ENCODE measurements at regions not wholly inside any gene's neighbourhood (a gene's known extent, or its start where the extent isn't known, plus 50 kb on each side); places are given as distances from the start of the nearest gene placed in this dataset.

GRCh38 chr10:130230036-130230435 lies 93.8 kb downstream of the GLRX3 start:
- DNase-seq: no peak
- Mint-ChIP-seq H3K27ac (no peak overlapping the region), H3K4me1 (no peaks in the 10 kb centered on the region)

DNA sequence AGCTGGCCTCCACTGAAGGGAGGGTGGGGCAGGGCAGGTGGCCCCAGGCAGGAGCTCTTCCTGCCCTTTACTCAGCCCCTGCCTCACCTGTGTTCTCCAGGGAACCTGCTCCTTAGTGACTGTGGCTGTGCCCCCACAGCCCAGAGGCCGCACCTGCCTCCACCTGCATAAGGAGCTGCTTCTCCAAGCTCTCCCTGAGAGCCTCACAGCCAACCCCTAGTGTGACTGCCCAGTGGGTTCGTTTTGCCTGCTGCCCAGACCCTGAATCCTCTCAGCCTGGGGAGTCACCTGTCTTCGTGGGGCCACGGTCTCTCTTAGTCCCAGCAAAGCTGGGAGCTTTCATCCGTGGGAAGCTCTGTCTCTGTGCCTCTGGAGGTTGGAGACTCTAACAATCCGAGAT lies 94.4 kb downstream of the GLRX3 start:
- Mint-ChIP-seq H3K27me3 (no peaks in the 10 kb centered on the region), H3K36me3 (peaks cover 2% of the 10 kb centered on the region), H3K9me3 (peaks cover 11% of the 10 kb centered on the region), H3K4me1 (no peaks in the 10 kb centered on the region), H3K4me3 (no peak overlapping the region), H3K27ac (no peak overlapping the region)
- no peak for DNase-seq

More at GRCh38 chr10:130230036-130230435, 93.8 kb downstream of the GLRX3 start:
- H3K27me3 Mint-ChIP-seq: no peaks in the 10 kb centered on the region
- peaks cover 2% of the 10 kb centered on the region for H3K36me3 Mint-ChIP-seq
- peaks cover 11% of the 10 kb centered on the region for H3K9me3 Mint-ChIP-seq
- no peak overlapping the region for H3K4me3 Mint-ChIP-seq

DNA sequence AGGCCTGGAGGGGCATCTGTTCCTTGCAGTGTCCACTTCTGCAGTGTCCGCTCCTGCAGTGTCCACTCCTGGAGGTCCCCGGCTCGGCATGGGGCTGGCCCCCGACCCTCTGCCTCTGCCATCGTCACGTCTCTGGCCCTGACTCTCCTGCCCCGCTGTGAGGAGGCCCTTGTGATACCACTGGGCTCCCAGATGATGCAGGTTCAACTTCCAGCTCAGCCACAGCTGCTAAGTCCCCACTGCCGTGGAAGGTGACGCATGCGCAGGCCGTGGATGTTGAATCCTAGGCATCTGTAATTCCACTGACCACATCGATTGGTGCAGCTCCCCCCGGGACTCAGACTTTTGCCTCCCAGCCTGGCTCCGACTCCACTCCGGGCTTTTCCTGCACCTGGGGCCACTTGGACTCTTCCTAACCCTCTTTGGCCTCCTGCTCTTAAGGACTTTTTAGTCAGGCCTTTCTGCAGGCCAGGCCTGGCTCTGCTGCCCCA lies 95.1 kb downstream of the GLRX3 start:
- Mint-ChIP-seq H3K4me1 (no peaks in the 10 kb centered on the region), H3K27me3 (no peaks in the 10 kb centered on the region), H3K9me3 (peaks cover 11% of the 10 kb centered on the region), H3K4me3 (no peak overlapping the region), H3K27ac (no peak overlapping the region), H3K36me3 (peaks cover 2% of the 10 kb centered on the region)
- DNase-seq: no peak

- DNase-seq: no peak
- Mint-ChIP-seq H3K4me3 (no peak overlapping the region), H3K36me3 (peaks cover 1% of the 10 kb centered on the region), H3K9me3 (peaks cover 8% of the 10 kb centered on the region), H3K4me1 (no peaks in the 10 kb centered on the region), H3K27ac (no peak overlapping the region), H3K27me3 (no peaks in the 10 kb centered on the region)
These were observed 96.2 kb downstream of the GLRX3 start for GRCh38 chr10:130232166-130233034.

- H3K27me3 Mint-ChIP-seq: no peaks in the 10 kb centered on the region
These were observed 96.8 kb downstream of the GLRX3 start for GRCh38 chr10:130233035-130233360.

DNA sequence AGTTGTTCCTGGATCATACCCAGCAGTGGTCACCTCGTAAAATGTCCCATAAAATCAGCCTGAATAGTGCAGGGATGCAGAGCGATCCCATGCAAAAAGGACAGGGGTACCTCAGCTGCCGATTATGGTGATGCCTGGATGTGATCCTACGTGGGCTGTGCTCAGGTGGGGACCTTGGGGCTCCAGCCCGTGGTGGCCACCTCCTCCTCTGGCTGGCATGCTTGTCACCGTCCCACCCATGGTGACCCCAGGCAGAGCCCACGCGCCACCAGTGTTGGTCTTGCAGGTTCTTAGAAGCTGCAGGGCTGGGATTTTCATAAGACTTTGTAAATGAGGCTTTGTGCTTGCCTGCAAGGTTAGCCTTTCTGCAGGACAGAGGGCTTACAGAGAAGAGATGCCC lies 97.2 kb downstream of the GLRX3 start:
- no peak for DNase-seq
- no peaks in the 10 kb centered on the region for H3K4me1 Mint-ChIP-seq
- peaks cover 1% of the 10 kb centered on the region for H3K9me3 Mint-ChIP-seq
- no peaks in the 10 kb centered on the region for H3K27me3 Mint-ChIP-seq
- H3K36me3 Mint-ChIP-seq: no peaks in the 10 kb centered on the region
- no peak overlapping the region for H3K27ac Mint-ChIP-seq
- no peak overlapping the region for H3K4me3 Mint-ChIP-seq

More at GRCh38 chr10:130233035-130233360, 96.8 kb downstream of the GLRX3 start:
- no peak for DNase-seq
- Mint-ChIP-seq H3K36me3 (no peaks in the 10 kb centered on the region), H3K27ac (no peak overlapping the region), H3K4me1 (no peaks in the 10 kb centered on the region), H3K4me3 (no peak overlapping the region), H3K9me3 (peaks cover 5% of the 10 kb centered on the region)

GRCh38 chr10:130234171-130234965 lies 98.2 kb downstream of the GLRX3 start:
- H3K27ac Mint-ChIP-seq: no peak overlapping the region
- H3K36me3 Mint-ChIP-seq: no peaks in the 10 kb centered on the region
- H3K4me3 Mint-ChIP-seq: no peak overlapping the region
- no peaks in the 10 kb centered on the region for H3K4me1 Mint-ChIP-seq
- DNase-seq: no peak
- peaks cover 2% of the 10 kb centered on the region for H3K9me3 Mint-ChIP-seq
- peaks cover 5% of the 10 kb centered on the region for H3K27me3 Mint-ChIP-seq

DNA sequence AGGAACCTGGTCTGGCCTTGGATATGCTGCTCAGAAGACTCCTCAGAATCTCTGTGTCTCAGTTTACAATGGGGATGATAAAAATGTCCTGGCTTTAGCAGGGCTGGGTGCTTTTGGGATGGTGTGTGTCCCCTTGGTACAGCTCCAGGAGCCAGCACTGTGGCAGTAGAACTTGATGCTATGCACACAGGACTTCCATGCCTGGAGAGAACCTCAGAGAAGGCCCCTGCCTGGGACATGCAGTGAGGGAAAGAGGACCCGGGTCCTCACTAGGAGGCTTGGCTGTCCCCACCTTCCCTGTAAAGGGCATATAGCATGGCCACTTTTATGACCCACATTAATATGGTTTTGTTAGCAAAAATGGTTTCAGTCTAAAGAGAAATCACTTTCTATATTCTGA lies 100.5 kb downstream of the GLRX3 start:
- Mint-ChIP-seq H3K4me3 (no peak overlapping the region), H3K36me3 (peaks cover 6% of the 10 kb centered on the region), H3K27me3 (peaks cover 18% of the 10 kb centered on the region), H3K9me3 (peaks cover 9% of the 10 kb centered on the region), H3K27ac (no peak overlapping the region), H3K4me1 (no peaks in the 10 kb centered on the region)
- DNase-seq: no peak

GRCh38 chr10:130240409-130240808 lies 104.2 kb downstream of the GLRX3 start:
- H3K4me1 Mint-ChIP-seq: peaks cover 13% of the 10 kb centered on the region
- H3K9me3 Mint-ChIP-seq: peaks cover 10% of the 10 kb centered on the region
- H3K27ac Mint-ChIP-seq: no peak overlapping the region
- no peak for DNase-seq
- peaks cover 47% of the 10 kb centered on the region for H3K27me3 Mint-ChIP-seq
- H3K4me3 Mint-ChIP-seq: no peak overlapping the region
- H3K36me3 Mint-ChIP-seq: peaks cover 6% of the 10 kb centered on the region

DNA sequence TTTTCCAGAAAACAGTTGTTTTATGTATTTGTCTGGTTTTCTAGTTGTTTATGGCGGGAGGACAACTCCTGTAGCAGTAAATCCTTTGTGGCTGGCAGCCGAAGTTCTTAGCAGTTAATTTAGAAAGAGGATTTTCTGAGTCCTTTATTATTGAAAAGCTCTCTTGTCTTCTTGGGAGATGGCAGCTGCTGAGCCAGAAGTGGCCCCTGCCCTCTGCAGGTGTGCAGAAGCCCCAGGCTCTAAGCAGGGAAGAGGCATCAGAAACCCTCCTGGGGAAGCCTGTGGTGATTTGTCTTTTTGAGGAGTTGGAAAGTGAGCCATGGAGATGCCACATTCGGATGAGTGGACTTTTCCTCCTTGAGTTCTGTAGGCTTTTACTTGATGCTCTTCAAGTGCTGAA lies 106.3 kb downstream of the GLRX3 start:
- H3K4me3 Mint-ChIP-seq: no peak overlapping the region
- no peak overlapping the region for H3K27ac Mint-ChIP-seq
- peaks cover 6% of the 10 kb centered on the region for H3K36me3 Mint-ChIP-seq
- H3K27me3 Mint-ChIP-seq: peaks cover 47% of the 10 kb centered on the region
- peaks cover 10% of the 10 kb centered on the region for H3K9me3 Mint-ChIP-seq
- DNase-seq: no peak
- H3K4me1 Mint-ChIP-seq: peaks cover 13% of the 10 kb centered on the region

DNA sequence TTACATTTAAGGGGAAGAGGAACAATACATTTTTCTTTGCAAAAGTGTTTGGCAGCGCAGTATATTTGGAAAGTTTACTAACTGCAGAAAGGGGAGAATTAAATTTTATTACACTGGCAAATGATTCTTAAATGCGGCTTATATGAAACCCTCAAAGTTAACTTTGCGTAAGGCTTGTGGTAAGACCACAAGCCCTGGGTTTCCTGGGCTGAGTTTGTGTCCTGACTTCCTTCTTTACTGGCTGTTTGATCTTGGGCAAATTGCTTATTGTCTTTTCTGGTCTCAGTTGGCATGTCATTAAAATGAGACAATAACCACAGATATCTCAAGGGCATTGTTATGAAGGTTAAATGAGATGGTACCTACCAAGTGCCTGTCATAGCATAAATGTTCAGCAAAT lies 106.8 kb downstream of the GLRX3 start:
- DNase-seq: no peak
- Mint-ChIP-seq H3K36me3 (peaks cover 6% of the 10 kb centered on the region), H3K9me3 (peaks cover 10% of the 10 kb centered on the region), H3K27ac (no peak overlapping the region), H3K27me3 (peaks cover 47% of the 10 kb centered on the region), H3K4me1 (peaks cover 13% of the 10 kb centered on the region), H3K4me3 (no peak overlapping the region)

DNA sequence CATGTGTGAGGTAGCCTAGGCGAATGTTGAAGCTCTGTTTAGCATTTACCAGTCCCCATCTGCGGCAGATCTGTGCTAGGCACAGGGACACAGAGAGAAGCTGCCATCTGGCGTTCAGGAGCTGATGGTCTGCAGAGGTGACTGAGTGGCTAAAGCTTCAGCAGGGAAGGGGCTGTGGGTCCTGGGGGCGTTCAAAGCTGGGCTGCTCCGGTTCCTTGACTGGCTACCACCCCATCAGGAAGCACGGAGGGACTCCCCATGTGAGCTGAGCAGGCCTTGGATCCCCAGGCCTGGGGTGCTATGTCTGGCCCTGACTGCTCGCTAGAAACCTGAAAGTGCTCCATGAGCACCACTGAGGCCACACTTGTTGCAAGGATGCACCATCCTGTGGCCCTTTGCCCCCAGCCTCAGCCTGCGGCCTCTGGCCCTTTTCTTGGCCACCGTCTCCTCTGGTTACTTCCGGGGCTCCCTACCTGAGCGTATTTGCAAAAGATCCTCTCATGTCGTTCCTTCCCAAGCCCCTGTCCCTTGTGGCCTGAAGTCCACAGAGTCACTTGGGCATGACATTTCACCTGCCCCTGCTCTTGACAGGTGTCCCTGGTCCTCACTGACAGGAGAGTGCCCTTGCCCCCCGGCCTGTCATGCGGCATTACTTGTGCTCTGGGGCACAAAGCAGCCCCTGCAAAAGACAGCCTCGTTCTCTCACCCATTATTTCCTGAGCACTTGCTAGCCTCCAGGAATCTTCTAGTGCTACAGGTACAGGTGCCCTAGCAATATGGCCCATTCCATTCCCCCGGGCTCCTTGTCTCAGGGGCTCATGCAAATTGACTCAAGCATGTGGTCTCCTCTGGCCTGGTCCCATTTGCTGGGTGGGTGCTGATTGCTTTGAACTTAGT lies 108.1 kb downstream of the GLRX3 start:
- DNase-seq: no peak
- Mint-ChIP-seq H3K4me1 (peaks cover 13% of the 10 kb centered on the region), H3K4me3 (no peak overlapping the region), H3K36me3 (peaks cover 6% of the 10 kb centered on the region), H3K9me3 (peaks cover 8% of the 10 kb centered on the region), H3K27me3 (peaks cover 42% of the 10 kb centered on the region), H3K27ac (no peak overlapping the region)

GRCh38 chr10:130244928-130245495 lies 108.8 kb downstream of the GLRX3 start:
- no peak overlapping the region for H3K4me3 Mint-ChIP-seq
- peaks cover 6% of the 10 kb centered on the region for H3K36me3 Mint-ChIP-seq
- peaks cover 13% of the 10 kb centered on the region for H3K4me1 Mint-ChIP-seq
- peaks cover 42% of the 10 kb centered on the region for H3K27me3 Mint-ChIP-seq
- H3K27ac Mint-ChIP-seq: no peak overlapping the region
- H3K9me3 Mint-ChIP-seq: peaks cover 8% of the 10 kb centered on the region
- no peak for DNase-seq

GRCh38 chr10:130246113-130246512 lies 109.9 kb downstream of the GLRX3 start:
- Mint-ChIP-seq H3K4me1 (peaks cover 13% of the 10 kb centered on the region), H3K4me3 (no peak overlapping the region)

More at GRCh38 chr10:130246113-130246512, 109.9 kb downstream of the GLRX3 start:
- Mint-ChIP-seq H3K27me3 (peaks cover 35% of the 10 kb centered on the region), H3K9me3 (peaks cover 4% of the 10 kb centered on the region), H3K36me3 (peaks cover 4% of the 10 kb centered on the region), H3K27ac (no peak overlapping the region)
- DNase-seq: no peak

Measured in activated naive CD8-positive, alpha-beta T cell treated with anti-CD3 and anti-CD28 coated beads for 36 hours (primary cell).